22Rv1 (cell line): ENCODE measurements at regions not wholly inside any gene's neighbourhood (a gene's known extent, or its start where the extent isn't known, plus 50 kb on each side); places are given as distances from the start of the nearest gene placed in this dataset.

Experiments used
- H3K27ac ChIP-seq: fragments of 450-650 bp; 2 replicates; pipeline ENCODE4 v1.5.1; 2017
- CTCF ChIP-seq: fragments of 450-650 bp; IDR thresholded peaks from 2 replicates; pipeline ENCODE4 v1.5.1; 2017; ENCODE audit warnings: mild to moderate bottlenecking
- ZFX ChIP-seq: fragments of 450-650 bp; IDR thresholded peaks from 2 replicates; pipeline ENCODE4 v1.6.1; 2017; ENCODE audit warnings: antibody characterized with exemption, borderline replicate concordance

- H3K27ac ChIP-seq: no peak overlapping the region
- no peak for TF ChIP-seq CTCF
Observed at GRCh38 chr18:25423760-25424159, 71.8 kb upstream of the ZNF521 start.

DNA sequence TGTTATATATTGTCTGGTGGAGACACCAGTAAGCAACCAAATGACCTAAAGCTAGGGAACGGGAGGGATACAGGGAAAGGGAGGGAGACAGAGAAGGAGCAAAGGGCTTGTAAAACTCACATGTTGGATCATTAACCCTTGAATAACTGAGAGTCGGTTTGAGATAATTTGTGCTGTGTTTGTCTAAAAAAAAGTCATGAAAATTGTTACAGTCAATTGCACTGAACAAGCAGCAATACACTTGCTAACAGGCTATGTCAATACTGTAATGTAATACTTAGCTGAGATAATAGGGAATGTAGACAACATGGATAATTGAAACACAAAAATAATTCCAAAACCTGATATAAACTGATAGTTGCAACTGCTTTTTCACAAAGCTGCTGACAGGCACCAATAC is 71.3 kb upstream of the ZNF521 start:
- no peak overlapping the region for H3K27ac ChIP-seq
- TF ChIP-seq CTCF: no peak
- no peak for TF ChIP-seq ZFX

DNA sequence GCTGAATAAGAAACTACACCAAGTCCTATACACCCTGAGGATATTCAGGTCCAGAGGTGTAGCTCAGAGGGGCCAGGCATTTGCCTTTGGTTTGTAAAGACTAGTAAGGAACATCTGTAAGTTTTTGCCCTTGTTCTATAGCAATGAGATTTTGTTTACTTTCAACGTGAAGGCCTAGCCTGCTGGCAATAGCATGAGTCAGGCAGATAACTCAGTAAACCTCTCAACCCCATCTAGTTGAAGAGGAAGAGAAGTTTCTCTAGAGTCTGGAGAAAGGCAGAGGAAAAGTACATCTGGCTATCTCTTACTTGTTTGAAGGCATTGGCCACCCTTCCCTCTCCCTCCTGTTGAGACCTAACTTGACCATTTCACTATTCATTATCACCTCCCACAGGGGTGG is 70.3 kb upstream of the ZNF521 start:
- no peak overlapping the region for H3K27ac ChIP-seq
- no peak for TF ChIP-seq CTCF
- no peak for TF ChIP-seq ZFX

- TF ChIP-seq CTCF (no peak), ZFX (no peak)
- no peak overlapping the region for H3K27ac ChIP-seq
Observed at GRCh38 chr18:25420077-25420825, 68.3 kb upstream of the ZNF521 start.

- no peak for TF ChIP-seq ZFX
- no peak for TF ChIP-seq CTCF
- no peak overlapping the region for H3K27ac ChIP-seq
Observed at GRCh38 chr18:25416374-25416773, 64.4 kb upstream of the ZNF521 start.

GRCh38 chr18:25409971-25410370 is 58.0 kb upstream of the ZNF521 start:
- no peak for TF ChIP-seq ZFX
- TF ChIP-seq CTCF: no peak
- H3K27ac ChIP-seq: no peak overlapping the region

GRCh38 chr18:25408293-25408692 is 56.3 kb upstream of the ZNF521 start:
- H3K27ac ChIP-seq: no peak overlapping the region
- TF ChIP-seq CTCF (no peak), ZFX (no peak)
